ENCODE measurements at regions not wholly inside any gene's neighbourhood (a gene's known extent, or its start where the extent isn't known, plus 50 kb on each side); places are given as distances from the start of the nearest gene placed in this dataset.

- TF ChIP-seq CBX2 (IDR thresholded peaks at IDR 0.05; ENCODE audit: borderline replicate concordance, low read depth) = no peak
- TF ChIP-seq MAX (IDR thresholded peaks at IDR 0.05) = no peak
- no peak for TF ChIP-seq CTCF (IDR thresholded peaks at IDR 0.05)
- no peak for TF ChIP-seq KDM5A (IDR thresholded peaks at IDR 0.05)
- no peak for TF ChIP-seq PBX3 (IDR thresholded peaks at IDR 0.05)
- TF ChIP-seq MYC (IDR thresholded peaks at IDR 0.05; ENCODE audit: borderline replicate concordance, low read length) = no peak
Observed at GRCh38 chr14:83923842-83924241, 1606.1 kb upstream of the FLRT2 start.
